Keratinocyte (primary cell): ENCODE measurements at regions not wholly inside any gene's neighbourhood (a gene's known extent, or its start where the extent isn't known, plus 50 kb on each side); places are given as distances from the start of the nearest gene placed in this dataset.

Source experiments
- DNase-seq: peaks from one replicate; pipeline ENCODE4 v3.0.0-alpha.2; 2011; ENCODE audit warnings: low read depth, missing footprints, low spot score
- FAIRE-seq: peaks from 2 replicates; lab custom pipeline; 2011; peaks lifted over from hg19 to GRCh38; lab: Jason Lieb, UNC
- H2AFZ ChIP-seq: 2 replicates; pipeline ENCODE4 v1.6.0; 2012; ENCODE audit warnings: low read length, control low read depth, inconsistent platforms; ENCODE audit not compliant: control insufficient read depth
- H3K27ac ChIP-seq: 2 replicates; pipeline ENCODE4 v1.5.1; 2011; ENCODE audit warnings: low read length; ENCODE audit not compliant: control insufficient read depth, insufficient read depth
- H3K27me3 ChIP-seq: 3 replicates; pipeline ENCODE4 v1.6.0; 2011; ENCODE audit warnings: low read length; ENCODE audit not compliant: control insufficient read depth, insufficient read depth; ENCODE audit errors: extremely low read depth
- H3K36me3 ChIP-seq, 2 experiments: 2 replicates in 1 of 2; 3 replicates in 1 of 2; pipeline ENCODE4 v1.5.1; 2011; ENCODE audit warnings: low read length in 2 of 2, mild to moderate bottlenecking in 1 of 2; ENCODE audit not compliant: control insufficient read depth in 2 of 2, insufficient read depth in 2 of 2; ENCODE audit errors: extremely low read depth in 1 of 2
- H3K4me1 ChIP-seq: 3 replicates; pipeline ENCODE4 v1.5.1; 2011; ENCODE audit warnings: low read length; ENCODE audit not compliant: control insufficient read depth, insufficient read depth; ENCODE audit errors: extremely low read depth
- H3K4me2 ChIP-seq: 3 replicates; pipeline ENCODE4 v1.6.0; 2011; ENCODE audit warnings: low read depth, low read length; ENCODE audit not compliant: control insufficient read depth, insufficient read depth; ENCODE audit errors: extremely low read depth
- H3K4me3 ChIP-seq, 3 experiments: fragments of 200-600 bp in 1 of 3; sonication (generic) in 1 of 3; 2 replicates in 2 of 3; 3 replicates in 1 of 3; pipeline ENCODE4 v1.5.1; 2011 to 2016; ENCODE audit warnings: low read length in 3 of 3, mild to moderate bottlenecking in 3 of 3, control low read depth in 2 of 3, inconsistent platforms in 1 of 3, low read depth in 1 of 3, mixed read lengths in 1 of 3, mixed run types in 1 of 3, moderate library complexity in 1 of 3; ENCODE audit not compliant: control insufficient read depth in 2 of 3, insufficient read depth in 2 of 3; ENCODE audit errors: extremely low read depth in 1 of 3
- H3K79me2 ChIP-seq: 2 replicates; pipeline ENCODE4 v1.6.0; 2012; ENCODE audit warnings: low read length; ENCODE audit not compliant: control insufficient read depth, insufficient read depth
- H3K9ac ChIP-seq: 3 replicates; pipeline ENCODE4 v1.6.0; 2011; ENCODE audit warnings: low read length; ENCODE audit not compliant: control insufficient read depth, insufficient read depth; ENCODE audit errors: extremely low read depth
- H3K9me1 ChIP-seq: 3 replicates; pipeline ENCODE4 v1.6.0; 2011; ENCODE audit warnings: low read length; ENCODE audit not compliant: control insufficient read depth, insufficient read depth; ENCODE audit errors: extremely low read depth
- H3K9me3 ChIP-seq: 2 replicates; pipeline ENCODE4 v1.5.1; 2012; ENCODE audit warnings: low read depth, low read length; ENCODE audit not compliant: control insufficient read depth
- H4K20me1 ChIP-seq: 3 replicates; pipeline ENCODE4 v1.6.0; 2011; ENCODE audit warnings: low read length; ENCODE audit not compliant: control insufficient read depth, insufficient read depth; ENCODE audit errors: extremely low read depth
- CTCF ChIP-seq, 3 experiments: IDR thresholded peaks in 1 of 3; conservative IDR thresholded peaks in 1 of 3; optimal IDR thresholded peaks in 1 of 3; 2 replicates in 2 of 3; 3 replicates in 1 of 3; pipeline versions ENCODE3 to v1.5.1; 2011; ENCODE audit warnings: low read length in 3 of 3, mild to moderate bottlenecking in 3 of 3, moderate library complexity in 2 of 3, control low read depth in 1 of 3, inconsistent platforms in 1 of 3; ENCODE audit not compliant: insufficient read depth in 2 of 3; ENCODE audit errors: extremely low read depth in 1 of 3
- EZH2 ChIP-seq: IDR thresholded peaks from one replicate; pipeline ENCODE4 v1.6.1; 2012; ENCODE audit warnings: inconsistent platforms, mild to moderate bottlenecking, low read length, moderate library complexity
- dilution Hi-C: fragments of 300-500 bp; cut with MboI; formaldehyde crosslinking; loops from one replicate; pipeline ENCODE4 v1.7.0; 2020; ENCODE audit warnings: low sequenced_read_pairs; ENCODE audit not compliant: extremely low pct_ligation_motif_present

- H3K4me1 ChIP-seq, result no peaks in the 10 kb centered on the region
- H3K9me3 ChIP-seq, result no peaks in the 10 kb centered on the region
- peaks cover 7% of the 10 kb centered on the region for H3K27me3 ChIP-seq
- no peaks in the 10 kb centered on the region for H3K9me1 ChIP-seq
- H4K20me1 ChIP-seq, result no peaks in the 10 kb centered on the region
- H3K27ac ChIP-seq, result no peak overlapping the region
- H3K36me3 ChIP-seq, result no peaks in the 10 kb centered on the region
- FAIRE-seq (no peak), DNase-seq (no peak)
- no peak overlapping the region for H2AFZ ChIP-seq
- dilution Hi-C loops, result no loop called here
- H3K9ac ChIP-seq, result no peak overlapping the region
- no peak overlapping the region for H3K4me3 ChIP-seq
- no peaks in the 10 kb centered on the region for H3K79me2 ChIP-seq
- no peak for TF ChIP-seq EZH2
- no peak for TF ChIP-seq CTCF (optimal IDR thresholded peaks at IDR 0.05 in 1 of 3, IDR thresholded peaks at IDR 0.05 in 1 of 3, conservative IDR thresholded peaks at IDR 0.05 in 1 of 3; ENCODE audit: extremely low read depth in 1 of 3, insufficient read depth in 2 of 3, low read length in 3 of 3)
- no peak overlapping the region for H3K4me2 ChIP-seq
Observed at GRCh38 chr4:85067342-85067741, 100.9 kb upstream of the WDFY3 start.

GRCh38 chr4:85078016-85078415 is 111.5 kb upstream of the WDFY3 start:
- H3K79me2 ChIP-seq, result no peaks in the 10 kb centered on the region
- H3K4me1 ChIP-seq, result no peaks in the 10 kb centered on the region
- H3K9me1 ChIP-seq, result no peaks in the 10 kb centered on the region
- H3K9me3 ChIP-seq, result no peaks in the 10 kb centered on the region
- FAIRE-seq (no peak), DNase-seq (no peak)
- H3K4me3 ChIP-seq, result no peak overlapping the region
- no peak overlapping the region for H3K9ac ChIP-seq
- dilution Hi-C loops, result no loop called here
- no peak overlapping the region for H3K27ac ChIP-seq
- H3K36me3 ChIP-seq, result no peaks in the 10 kb centered on the region
- H2AFZ ChIP-seq, result no peak overlapping the region
- H4K20me1 ChIP-seq, result no peaks in the 10 kb centered on the region
- no peaks in the 10 kb centered on the region for H3K27me3 ChIP-seq
- H3K4me2 ChIP-seq, result no peak overlapping the region
- TF ChIP-seq EZH2, result no peak
- no peak for TF ChIP-seq CTCF (optimal IDR thresholded peaks at IDR 0.05 in 1 of 3, IDR thresholded peaks at IDR 0.05 in 1 of 3, conservative IDR thresholded peaks at IDR 0.05 in 1 of 3; ENCODE audit: extremely low read depth in 1 of 3, insufficient read depth in 2 of 3, low read length in 3 of 3)
